ENCODE measurements at regions not wholly inside any gene's neighbourhood (a gene's known extent, or its start where the extent isn't known, plus 50 kb on each side); places are given as distances from the start of the nearest gene placed in this dataset.

- Histone ChIP-seq H4K5ac (ENCODE audit: low read depth, low read length) (no peak overlapping the region), H3K4ac (ENCODE audit: low read depth, low read length) (no peak overlapping the region), H2AFZ (replicated peaks; ENCODE audit: low read length, poor library complexity) (no peak overlapping the region), H3K23ac (ENCODE audit: low read depth, low read length) (no peak overlapping the region), H3K79me1 (ENCODE audit: low read depth in 1 of 2, low read length in 2 of 2) (no peaks in the 10 kb centered on the region), H3K56ac (ENCODE audit: extremely low read depth, insufficient read depth, low read length) (no peak overlapping the region), H3K9ac (ENCODE audit: low read depth, low read length) (no peak overlapping the region), H4K91ac (ENCODE audit: insufficient read depth, low read depth, low read length) (no peak overlapping the region), H3K18ac (ENCODE audit: low read depth, low read length) (no peak overlapping the region), H2BK20ac (ENCODE audit: low read depth, low read length) (no peak overlapping the region), H3K9me1 (ENCODE audit: insufficient read depth, low read length) (peaks cover 5% of the 10 kb centered on the region; the same call in 1 of the 2 replicates), H3K4me1 (ENCODE audit: control insufficient read depth, insufficient read depth, low read length) (peaks cover 10% of the 10 kb centered on the region), H3K36me3 (ENCODE audit: control insufficient read depth, insufficient read depth, low read length) (no peaks in the 10 kb centered on the region), H3K27ac (ENCODE audit: insufficient read depth, low read length) (no peak overlapping the region), H2BK15ac (ENCODE audit: low read depth, low read length) (no peak overlapping the region), H2BK5ac (ENCODE audit: low read depth, low read length, poor library complexity, severe bottlenecking) (no peak overlapping the region), H3K4me2 (ENCODE audit: low read depth, low read length) (no peak overlapping the region), H3K27me3 (ENCODE audit: control insufficient read depth, insufficient read depth, low read length) (no peaks in the 10 kb centered on the region), H3K14ac (replicated peaks; ENCODE audit: low read depth, low read length) (no peak overlapping the region), H4K20me1 (ENCODE audit: insufficient read depth, low read length) (no peaks in the 10 kb centered on the region), H4K8ac (ENCODE audit: low read depth in 2 of 2, low read length in 2 of 2) (no peak overlapping the region), H3K4me3 (ENCODE audit: insufficient read depth, low read depth, low read length) (no peak overlapping the region), H2AK9ac (replicated peaks; ENCODE audit: low read depth, low read length, poor library complexity) (no peak overlapping the region), H3K9me3 (ENCODE audit: control insufficient read depth, insufficient read depth, low read length) (no peaks in the 10 kb centered on the region), H2AK5ac (ENCODE audit: low read depth, low read length) (no peak overlapping the region), H2BK120ac (ENCODE audit: low read depth, low read length) (no peak overlapping the region)
- WGBS, 2 experiments (ENCODE audit: extremely low coverage in 2 of 2, insufficient read length in 1 of 2): no CpG with 5 or more reads among the region's 1 CpG
- ChIA-PET POLR2A (ENCODE audit: unreplicated experiment) (no interaction called here), CTCF (no interaction called here)
- dilution Hi-C loops (cut with HindIII; ENCODE audit: low sequenced_read_pairs, unreplicated experiment) (no loop called here), intact Hi-C loops (cut with micrococcal nuclease) (no loop called here), in situ Hi-C loops (cut with MboI; ENCODE audit: low sequenced_read_pairs) (no loop called here)
- DNase-seq (no peak), ATAC-seq (ENCODE audit: low read depth) (no peak)
- TF ChIP-seq NFE2L2 (IDR thresholded peaks at IDR 0.05; ENCODE audit: low read depth, low read length) (no peak), MAFK (IDR thresholded peaks at IDR 0.05; ENCODE audit: low read depth, low read length) (no peak), POLR2A (IDR thresholded peaks at IDR 0.05; ENCODE audit: low read depth, low read length) (no peak), FOS (IDR thresholded peaks at IDR 0.05; ENCODE audit: low read depth, low read length) (no peak), RFX5 (IDR thresholded peaks at IDR 0.05; ENCODE audit: low read depth, low read length) (no peak), ELK1 (IDR thresholded peaks at IDR 0.05; ENCODE audit: borderline replicate concordance, low read depth, low read length) (no peak), SMC3 (IDR thresholded peaks at IDR 0.05; ENCODE audit: low read depth, low read length) (no peak), MAZ (IDR thresholded peaks at IDR 0.05; ENCODE audit: borderline replicate concordance, low read depth, low read length) (no peak), MXI1 (IDR thresholded peaks at IDR 0.05; ENCODE audit: borderline replicate concordance, low read depth, low read length) (no peak), CHD1 (IDR thresholded peaks at IDR 0.05; ENCODE audit: low read depth, low read length) (no peak), CTCF (conservative IDR thresholded peaks at IDR 0.05; ENCODE audit: low read depth, low read length) (no peak), RCOR1 (IDR thresholded peaks at IDR 0.05; ENCODE audit: insufficient replicate concordance, low read length) (no peak), BHLHE40 (IDR thresholded peaks at IDR 0.05; ENCODE audit: low read depth, low read length) (no peak), USF2 (IDR thresholded peaks at IDR 0.05; ENCODE audit: low read depth, low read length) (no peak)
- BruUV-seq (replicated peaks): no TSS peak
Measured at GRCh38 chr15:35302334-35302733, 217.2 kb upstream of the NANOGP8 start.
